ENCODE measurements at regions not wholly inside any gene's neighbourhood (a gene's known extent, or its start where the extent isn't known, plus 50 kb on each side); places are given as distances from the start of the nearest gene placed in this dataset.
"Not testable (repeated sequence)": the region's sequence is repeated elsewhere in the genome, so short reads cannot be mapped to it uniquely, and the experiment has no call there.

DNA sequence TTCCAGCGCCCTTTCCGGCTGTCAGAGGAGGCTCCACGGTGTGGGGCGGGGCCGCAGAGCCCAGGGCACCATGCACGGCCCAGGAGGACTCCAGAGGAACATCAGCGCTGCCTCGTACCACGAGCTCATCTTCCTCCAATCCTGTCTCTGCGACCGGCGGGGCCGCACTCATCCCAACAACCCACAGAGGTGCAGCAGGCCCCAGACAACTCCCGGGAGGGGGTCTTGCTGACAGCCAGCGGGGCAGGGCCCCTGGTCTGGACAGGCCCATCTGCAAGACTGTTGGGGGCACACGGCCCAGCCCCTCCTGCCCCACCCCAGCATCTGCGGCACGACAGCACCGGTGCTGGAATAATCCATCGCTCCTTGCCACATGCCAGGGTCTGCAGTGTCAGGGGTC lies 88.8 kb downstream of the OLFM1 start:
- H3K9ac ChIP-seq (ENCODE audit: insufficient read depth, low read length): no peak overlapping the region
- no peak overlapping the region for H3K27ac ChIP-seq (ENCODE audit: insufficient read depth, low read length)
- no peak overlapping the region for H3K4me3 ChIP-seq (replicated peaks in 1 of 4; ENCODE audit: control extremely low read depth in 1 of 4, insufficient read depth in 1 of 4, low read depth in 3 of 4, low read length in 4 of 4)
- no peaks in the 10 kb centered on the region for H4K20me1 ChIP-seq (ENCODE audit: control insufficient read depth, extremely low read depth, insufficient read depth, low read length)
- no peak for TF ChIP-seq CTCF (conservative IDR thresholded peaks at IDR 0.05 in 1 of 2, IDR thresholded peaks at IDR 0.05 in 1 of 2; ENCODE audit: low read depth in 1 of 2, low read length in 2 of 2)
- no peak for TF ChIP-seq EZH2 (IDR thresholded peaks at IDR 0.05; ENCODE audit: low read length, missing control alignments)
- no peaks in the 10 kb centered on the region for H3K36me3 ChIP-seq (ENCODE audit: control insufficient read depth, insufficient read depth, low read length)
- no peaks in the 10 kb centered on the region for H3K4me1 ChIP-seq (ENCODE audit: control insufficient read depth, extremely low read depth, insufficient read depth, low read length)
- H3K27me3 ChIP-seq (ENCODE audit: control insufficient read depth, insufficient read depth, low read length): no peaks in the 10 kb centered on the region
- no peak overlapping the region for H3K4me2 ChIP-seq (ENCODE audit: extremely low read depth, insufficient read depth, low read length)
- H3K9me3 ChIP-seq (ENCODE audit: control insufficient read depth, insufficient read depth, low read depth, low read length): no peaks in the 10 kb centered on the region
- H3K79me2 ChIP-seq (ENCODE audit: control insufficient read depth, insufficient read depth, low read length): no peaks in the 10 kb centered on the region
- DNase-seq (ENCODE audit: low read depth in 2 of 2): no peak
- H2AFZ ChIP-seq (ENCODE audit: low read length): no peak overlapping the region

DNA sequence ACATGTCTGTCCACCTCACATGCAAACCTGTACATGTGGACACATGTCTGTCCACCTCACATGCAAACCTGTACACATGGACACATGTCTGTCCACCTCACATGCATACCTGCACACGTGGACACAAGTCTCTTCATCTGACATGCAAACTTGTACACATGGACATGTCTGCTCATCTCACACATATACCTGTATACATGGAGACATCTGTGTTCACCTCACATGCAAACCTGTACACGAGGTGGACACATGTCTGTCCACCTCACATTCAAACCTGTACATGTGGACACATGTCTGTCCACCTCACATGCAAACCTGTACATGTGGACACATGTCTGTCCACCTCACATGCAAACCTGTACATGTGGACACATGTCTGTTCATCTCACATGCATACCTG lies 90.1 kb downstream of the OLFM1 start:
- not testable (repeated sequence) for H2AFZ ChIP-seq (ENCODE audit: low read length); H3K4me1 ChIP-seq (ENCODE audit: control insufficient read depth, extremely low read depth, insufficient read depth, low read length); H3K9ac ChIP-seq (ENCODE audit: insufficient read depth, low read length); H3K27me3 ChIP-seq (ENCODE audit: control insufficient read depth, insufficient read depth, low read length); DNase-seq (ENCODE audit: low read depth in 2 of 2); H3K36me3 ChIP-seq (ENCODE audit: control insufficient read depth, insufficient read depth, low read length); H3K4me3 ChIP-seq (replicated peaks in 1 of 4; ENCODE audit: control extremely low read depth in 1 of 4, insufficient read depth in 1 of 4, low read depth in 3 of 4, low read length in 4 of 4); H4K20me1 ChIP-seq (ENCODE audit: control insufficient read depth, extremely low read depth, insufficient read depth, low read length); H3K4me2 ChIP-seq (ENCODE audit: extremely low read depth, insufficient read depth, low read length); H3K9me3 ChIP-seq (ENCODE audit: control insufficient read depth, insufficient read depth, low read depth, low read length); H3K27ac ChIP-seq (ENCODE audit: insufficient read depth, low read length); H3K79me2 ChIP-seq (ENCODE audit: control insufficient read depth, insufficient read depth, low read length)

- no peak overlapping the region for H3K4me3 ChIP-seq (replicated peaks in 1 of 4; ENCODE audit: control extremely low read depth in 1 of 4, insufficient read depth in 1 of 4, low read depth in 3 of 4, low read length in 4 of 4)
- no peak for DNase-seq (ENCODE audit: low read depth in 2 of 2)
- H3K9ac ChIP-seq (ENCODE audit: insufficient read depth, low read length): no peak overlapping the region
- no peak overlapping the region for H2AFZ ChIP-seq (ENCODE audit: low read length)
- H3K27ac ChIP-seq (ENCODE audit: insufficient read depth, low read length): no peak overlapping the region
- H3K36me3 ChIP-seq (ENCODE audit: control insufficient read depth, insufficient read depth, low read length): no peaks in the 10 kb centered on the region
- no peaks in the 10 kb centered on the region for H3K4me1 ChIP-seq (ENCODE audit: control insufficient read depth, extremely low read depth, insufficient read depth, low read length)
- no peaks in the 10 kb centered on the region for H3K9me3 ChIP-seq (ENCODE audit: control insufficient read depth, insufficient read depth, low read depth, low read length)
- no peaks in the 10 kb centered on the region for H4K20me1 ChIP-seq (ENCODE audit: control insufficient read depth, extremely low read depth, insufficient read depth, low read length)
- H3K79me2 ChIP-seq (ENCODE audit: control insufficient read depth, insufficient read depth, low read length): no peaks in the 10 kb centered on the region
- no peak overlapping the region for H3K4me2 ChIP-seq (ENCODE audit: extremely low read depth, insufficient read depth, low read length)
- no peaks in the 10 kb centered on the region for H3K27me3 ChIP-seq (ENCODE audit: control insufficient read depth, insufficient read depth, low read length)
- TF ChIP-seq CTCF (conservative IDR thresholded peaks at IDR 0.05 in 1 of 2, IDR thresholded peaks at IDR 0.05 in 1 of 2; ENCODE audit: low read depth in 1 of 2, low read length in 2 of 2): no peak
- TF ChIP-seq EZH2 (IDR thresholded peaks at IDR 0.05; ENCODE audit: low read length, missing control alignments): no peak
Measured at GRCh38 chr9:135178498-135178897, 91.0 kb downstream of the OLFM1 start.

DNA sequence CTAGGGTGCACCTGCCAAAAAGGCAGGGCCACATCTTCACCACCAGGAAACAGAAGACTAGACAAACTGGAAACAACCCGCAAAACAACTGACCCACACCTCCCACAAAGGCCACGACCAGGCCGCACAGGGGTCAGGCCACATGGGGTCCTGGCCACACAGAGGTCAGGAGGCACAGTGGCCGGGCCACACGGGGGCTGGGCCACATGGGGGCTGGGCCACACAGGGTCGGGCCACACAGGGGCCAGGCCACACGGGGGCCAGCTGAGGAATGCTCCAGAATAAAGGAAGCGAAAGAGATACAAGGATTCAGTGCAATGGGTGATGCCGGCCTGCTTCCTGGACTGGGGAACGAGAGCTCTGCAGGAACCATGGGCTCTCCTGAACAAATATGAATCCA lies 91.6 kb downstream of the OLFM1 start:
- no peaks in the 10 kb centered on the region for H3K79me2 ChIP-seq (ENCODE audit: control insufficient read depth, insufficient read depth, low read length)
- TF ChIP-seq CTCF (conservative IDR thresholded peaks at IDR 0.05 in 1 of 2, IDR thresholded peaks at IDR 0.05 in 1 of 2; ENCODE audit: low read depth in 1 of 2, low read length in 2 of 2) (no peak), EZH2 (IDR thresholded peaks at IDR 0.05; ENCODE audit: low read length, missing control alignments) (no peak)
- H3K4me2 ChIP-seq (ENCODE audit: extremely low read depth, insufficient read depth, low read length): no peak overlapping the region
- no peak overlapping the region for H2AFZ ChIP-seq (ENCODE audit: low read length)
- no peaks in the 10 kb centered on the region for H3K36me3 ChIP-seq (ENCODE audit: control insufficient read depth, insufficient read depth, low read length)
- no peak overlapping the region for H3K27ac ChIP-seq (ENCODE audit: insufficient read depth, low read length)
- no peak overlapping the region for H3K4me3 ChIP-seq (replicated peaks in 1 of 4; ENCODE audit: control extremely low read depth in 1 of 4, insufficient read depth in 1 of 4, low read depth in 3 of 4, low read length in 4 of 4)
- no peaks in the 10 kb centered on the region for H3K9me3 ChIP-seq (ENCODE audit: control insufficient read depth, insufficient read depth, low read depth, low read length)
- DNase-seq (ENCODE audit: low read depth in 2 of 2): no peak
- no peak overlapping the region for H3K9ac ChIP-seq (ENCODE audit: insufficient read depth, low read length)
- H4K20me1 ChIP-seq (ENCODE audit: control insufficient read depth, extremely low read depth, insufficient read depth, low read length): no peaks in the 10 kb centered on the region
- H3K27me3 ChIP-seq (ENCODE audit: control insufficient read depth, insufficient read depth, low read length): no peaks in the 10 kb centered on the region
- H3K4me1 ChIP-seq (ENCODE audit: control insufficient read depth, extremely low read depth, insufficient read depth, low read length): no peaks in the 10 kb centered on the region
